GM11168 (cell line): ENCODE measurements at regions not wholly inside any gene's neighbourhood (a gene's known extent, or its start where the extent isn't known, plus 50 kb on each side); places are given as distances from the start of the nearest gene placed in this dataset.
"Not testable (repeated sequence)": the region's sequence is repeated elsewhere in the genome, so short reads cannot be mapped to it uniquely, and the experiment has no call there.

ENCODE experiments used
- in situ Hi-C: fragments of 300-500 bp; cut with MboI; formaldehyde crosslinking; loops from one replicate; pipeline ENCODE4 v1.12.0; 2022; ENCODE audit warnings: low sequenced_read_pairs; ENCODE audit not compliant: unreplicated experiment

DNA sequence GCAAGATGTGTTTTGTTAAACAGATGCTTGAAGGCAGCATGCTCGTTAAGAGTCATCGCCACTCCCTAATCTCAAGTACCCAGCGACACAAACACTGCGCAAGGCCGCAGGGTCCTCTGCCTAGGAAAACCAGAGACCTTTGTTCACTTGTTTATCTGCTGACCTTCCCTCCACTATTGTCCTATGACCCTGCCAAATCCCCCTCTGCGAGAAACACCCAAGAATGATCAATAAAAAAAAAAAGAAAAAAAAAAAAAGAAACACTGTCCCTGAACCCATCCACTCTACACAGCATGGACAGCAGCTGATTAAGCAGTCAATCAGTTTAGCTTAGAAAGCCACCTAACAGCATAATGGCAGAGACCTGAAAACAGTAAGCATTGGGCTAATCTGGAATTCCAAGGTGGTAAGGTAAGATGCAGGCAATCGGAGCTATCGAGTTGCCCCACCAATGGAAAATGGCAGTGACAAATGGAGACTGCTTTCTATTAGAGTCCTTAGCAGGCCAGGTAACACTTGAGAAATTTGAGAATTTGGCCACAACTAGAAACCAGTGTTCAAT lies 89.9 kb upstream of the FOXN3 start:
- in situ Hi-C loops, result not testable (repeated sequence)

GRCh38 chr14:89504602-89505313 lies 87.7 kb upstream of the FOXN3 start:
- in situ Hi-C loops, result no loop called here

- in situ Hi-C loops, result no loop called here
Observed at GRCh38 chr14:89504091-89504490, 87.1 kb upstream of the FOXN3 start.

DNA sequence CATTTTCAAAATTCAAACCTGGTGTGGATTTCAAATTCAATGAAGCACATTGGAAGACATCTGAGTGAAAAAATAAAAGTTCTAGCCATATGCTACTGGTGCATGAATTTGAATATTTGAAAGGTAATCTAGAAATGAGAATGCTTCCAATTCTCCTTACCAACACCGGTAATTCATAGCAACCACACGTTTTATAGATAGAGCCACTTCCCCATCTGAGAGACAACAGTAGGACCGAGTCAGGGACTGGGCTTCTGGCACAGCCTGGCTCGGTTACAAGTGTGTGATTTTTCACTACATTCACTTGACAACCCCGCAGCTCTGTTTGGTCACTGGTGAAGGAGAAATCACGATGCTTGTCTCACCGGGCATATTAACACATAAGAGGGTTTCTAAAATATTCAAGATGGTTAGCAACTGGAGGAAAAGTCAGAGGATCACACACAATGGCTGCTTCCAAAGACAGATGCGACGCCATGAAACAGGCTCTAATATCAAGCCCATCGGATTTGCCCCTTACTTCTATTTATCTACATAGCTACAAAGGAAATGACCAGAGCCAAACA lies 86.5 kb upstream of the FOXN3 start:
- in situ Hi-C loops, result no loop called here

GRCh38 chr14:89502966-89503365 lies 85.9 kb upstream of the FOXN3 start:
- in situ Hi-C loops, result no loop called here

DNA sequence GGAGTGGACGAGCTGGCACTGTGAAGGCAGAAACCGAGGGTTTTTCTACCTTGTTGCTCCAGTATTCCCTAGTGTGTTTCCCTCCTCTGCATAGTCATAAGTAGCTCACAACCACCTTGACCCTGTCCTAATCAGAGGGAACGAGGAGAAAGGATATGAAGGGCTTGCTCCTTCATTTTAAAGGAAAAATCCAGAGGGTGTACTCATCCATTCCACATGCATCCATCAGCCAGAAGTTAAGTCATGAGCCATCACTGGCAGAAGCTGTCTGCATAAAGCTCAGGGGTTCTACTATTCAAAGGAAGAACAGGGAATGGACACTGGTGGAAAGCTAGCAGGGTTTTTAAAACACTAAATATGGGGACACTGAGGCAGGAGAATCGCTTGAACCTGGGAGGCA lies 84.3 kb upstream of the FOXN3 start:
- in situ Hi-C loops, result no loop called here

- in situ Hi-C loops, result no loop called here
Observed at GRCh38 chr14:89500303-89500702, 83.3 kb upstream of the FOXN3 start.

DNA sequence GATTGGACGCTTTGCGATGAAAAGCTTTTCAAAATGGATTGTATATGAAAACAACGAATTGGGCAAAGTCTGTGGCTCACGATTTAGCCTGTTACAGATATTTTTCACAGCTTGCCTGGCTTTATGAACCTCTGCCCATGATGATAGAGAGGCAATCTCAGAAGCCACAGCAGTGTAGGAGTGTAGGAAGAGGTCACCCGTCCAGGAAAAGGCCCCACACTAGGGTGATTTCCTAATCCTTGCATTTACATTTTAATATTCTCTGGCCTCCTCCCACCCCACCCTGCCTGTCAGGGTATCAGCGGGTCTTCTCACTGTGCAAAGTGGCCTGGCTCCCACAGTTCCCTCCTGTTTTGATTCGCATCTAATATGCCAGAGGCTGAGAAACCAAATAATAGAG lies 81.8 kb upstream of the FOXN3 start:
- in situ Hi-C loops, result no loop called here

DNA sequence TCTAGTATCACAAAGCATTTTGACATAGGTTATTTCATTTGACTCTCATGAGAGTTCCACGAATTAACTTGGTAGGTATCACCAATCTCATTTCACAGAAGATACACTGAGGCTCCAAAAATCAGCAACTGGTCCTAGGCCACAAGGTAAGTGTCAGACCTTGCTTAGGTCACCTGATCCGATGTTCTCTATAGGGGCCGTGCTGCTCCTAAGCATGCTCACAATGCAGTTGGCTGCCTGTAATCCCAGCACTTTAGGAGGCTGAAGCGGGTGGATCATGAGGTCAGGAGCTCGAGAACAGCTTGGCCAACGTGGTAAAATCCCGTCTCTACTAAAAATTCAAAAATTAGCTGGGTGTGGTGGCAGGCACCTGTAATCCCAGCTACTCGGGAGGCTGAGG lies 78.7 kb upstream of the FOXN3 start:
- in situ Hi-C loops, result no loop called here

DNA sequence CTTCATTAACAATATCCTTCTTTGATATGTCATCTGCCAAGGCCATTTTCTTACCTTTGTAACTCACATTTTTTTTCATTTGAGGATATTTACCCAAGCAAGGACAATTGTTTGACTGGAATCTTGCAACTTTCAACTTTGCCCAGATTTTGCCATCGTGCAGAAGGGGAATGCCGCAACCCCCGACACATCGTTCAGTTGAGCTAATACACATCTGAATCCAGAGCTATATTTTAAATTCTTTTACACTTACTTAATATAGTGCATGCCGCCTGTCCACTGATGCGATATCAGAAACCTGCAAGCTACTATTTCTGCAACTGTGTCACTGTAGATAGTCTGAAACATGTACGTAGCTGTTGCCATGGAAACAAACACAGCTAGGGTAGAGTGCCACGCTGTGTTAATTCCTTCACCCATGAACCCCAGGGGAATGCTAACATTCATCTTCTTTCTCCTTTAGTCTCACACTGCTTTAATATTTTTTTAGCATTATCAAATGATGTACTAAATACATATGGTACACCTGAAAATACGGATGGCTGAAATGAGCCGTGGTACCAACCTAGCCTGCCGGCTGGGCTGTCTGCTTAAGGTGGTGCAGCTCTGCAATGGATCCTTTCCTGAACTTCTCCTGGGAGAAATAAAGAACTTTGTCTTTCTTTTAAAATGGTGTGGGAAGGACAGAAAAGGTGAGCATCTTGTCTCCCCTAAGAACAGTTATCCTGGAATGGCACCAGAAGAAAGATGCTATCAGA lies 77.0 kb upstream of the FOXN3 start:
- in situ Hi-C loops, result no loop called here

GRCh38 chr14:89493406-89493805 lies 76.4 kb upstream of the FOXN3 start:
- in situ Hi-C loops, result no loop called here

DNA sequence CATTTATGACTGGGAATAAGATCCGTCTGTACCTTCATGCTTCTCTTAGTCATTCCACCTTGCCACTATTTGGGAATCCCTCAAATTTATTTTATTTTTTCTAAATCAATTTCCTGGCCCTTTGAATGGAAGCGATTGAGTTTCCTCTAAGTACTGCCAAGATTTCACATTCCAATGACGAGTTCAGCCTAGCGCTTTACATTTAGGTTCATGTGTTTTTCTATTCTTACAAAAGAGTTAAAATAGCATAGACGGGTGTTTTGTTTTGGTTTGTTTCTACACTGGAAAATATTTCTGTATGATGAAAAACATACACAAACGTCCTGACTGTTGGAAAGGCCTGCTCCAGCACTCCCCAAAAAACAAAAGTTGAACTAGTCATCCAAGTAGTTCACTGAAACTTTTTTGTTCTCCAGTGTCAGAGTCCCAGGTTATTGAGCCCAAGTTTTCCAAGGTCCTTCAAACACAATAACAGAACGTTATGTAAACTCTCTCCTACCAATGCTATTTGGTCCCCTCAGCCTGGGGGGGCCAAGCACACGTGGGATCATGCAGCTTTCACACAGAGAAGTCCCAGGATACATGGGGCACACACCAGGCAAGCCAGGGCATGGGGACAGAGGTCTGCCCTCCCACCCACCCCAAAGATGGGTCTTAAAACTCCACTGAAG lies 74.8 kb upstream of the FOXN3 start:
- in situ Hi-C loops, result no loop called here

DNA sequence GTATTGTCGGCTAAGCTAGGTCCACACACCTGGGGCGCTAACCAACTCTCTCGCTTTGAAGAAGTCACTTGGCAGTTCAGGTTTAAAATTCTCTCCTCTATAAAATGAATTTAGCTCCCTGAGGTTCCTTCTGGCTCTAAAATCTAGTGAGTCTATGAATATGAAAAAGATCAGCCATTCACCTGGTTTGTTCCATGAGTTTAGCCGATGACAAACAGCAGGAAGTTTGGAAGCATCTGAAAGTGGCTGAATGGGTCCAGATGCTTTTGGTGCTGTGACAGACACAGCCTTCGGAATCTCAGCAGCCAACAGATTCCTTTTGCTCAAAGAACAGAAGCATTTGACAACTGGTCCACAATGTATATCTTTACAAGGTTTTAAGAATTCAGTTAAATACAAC lies 73.4 kb upstream of the FOXN3 start:
- in situ Hi-C loops, result no loop called here

- in situ Hi-C loops, result no loop called here
Observed at GRCh38 chr14:89489761-89490437, 72.9 kb upstream of the FOXN3 start.

DNA sequence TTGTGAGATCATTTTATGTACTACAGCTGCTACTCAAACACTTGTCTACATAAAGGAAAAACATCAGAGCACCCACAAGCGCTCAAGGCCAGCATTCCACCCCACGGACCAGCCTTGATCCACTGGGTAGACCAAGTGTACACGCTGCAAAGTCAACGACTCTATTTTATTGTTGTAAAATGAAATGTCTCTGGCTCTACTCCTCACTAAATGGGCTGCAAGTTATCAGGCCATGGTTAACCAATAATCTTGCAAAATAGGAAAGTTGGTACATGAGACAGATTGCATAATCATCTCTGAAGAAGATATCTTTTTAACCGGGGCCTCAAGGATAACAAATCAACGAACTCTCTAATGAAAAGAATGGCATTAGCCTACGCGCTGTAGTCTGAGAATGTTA lies 69.9 kb upstream of the FOXN3 start:
- in situ Hi-C loops, result no loop called here

- in situ Hi-C loops, result no loop called here
Observed at GRCh38 chr14:89486505-89486904, 69.5 kb upstream of the FOXN3 start.

DNA sequence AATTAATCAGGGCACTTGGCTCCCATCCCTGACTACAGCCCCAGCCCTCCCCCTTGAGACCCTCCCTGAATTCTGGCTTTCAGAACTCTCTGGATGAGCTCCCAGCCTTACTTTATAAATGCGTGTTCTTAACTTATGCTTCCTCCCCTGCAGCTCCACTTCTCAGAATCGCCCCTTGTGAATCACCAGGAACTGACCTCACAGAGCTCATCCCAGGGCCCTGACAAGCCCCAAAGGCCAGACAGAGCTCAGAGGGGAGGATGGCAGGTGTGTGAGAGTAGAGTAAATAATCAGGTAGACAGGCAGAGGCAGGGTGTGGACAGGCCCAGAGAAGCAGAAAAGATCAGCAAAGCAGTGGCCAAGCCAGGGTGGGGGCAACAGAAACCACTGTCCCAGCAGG lies 68.2 kb upstream of the FOXN3 start:
- in situ Hi-C loops, result no loop called here

DNA sequence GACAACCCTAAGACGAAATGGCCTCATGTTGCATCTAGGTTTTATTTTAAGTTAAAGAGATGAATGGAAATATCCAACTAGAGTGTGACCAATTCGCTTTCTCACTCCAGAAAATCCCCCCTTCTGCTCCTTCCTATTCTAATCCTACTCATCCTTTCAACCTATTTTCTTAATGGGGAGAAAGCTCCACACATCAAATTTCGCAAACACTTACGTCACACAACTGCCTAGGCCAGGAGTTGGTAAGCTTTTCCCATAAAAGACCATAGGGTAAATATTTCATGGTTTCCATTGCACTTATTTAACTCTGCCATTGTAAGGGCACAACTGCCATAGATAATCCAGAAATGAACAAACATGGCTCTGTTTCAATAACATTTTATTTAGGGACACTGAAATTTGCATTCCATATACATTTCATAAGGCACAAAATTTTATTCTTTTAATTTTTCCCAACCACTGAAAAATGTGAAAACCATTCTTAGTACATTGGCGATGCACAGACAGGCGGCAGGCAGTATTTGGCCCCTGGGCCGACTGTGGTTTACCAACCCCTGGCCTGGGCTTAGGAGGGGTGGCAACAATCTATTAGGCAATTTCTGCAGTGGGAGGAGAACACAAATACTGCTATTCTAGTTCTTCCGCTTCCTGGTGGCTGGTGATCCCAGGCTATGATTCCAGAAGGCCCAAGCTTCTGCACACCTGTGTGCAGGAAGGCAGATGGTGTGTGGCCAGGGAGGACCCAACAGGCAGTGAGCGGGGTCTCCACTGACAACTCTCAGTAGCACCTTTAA lies 67.2 kb upstream of the FOXN3 start:
- in situ Hi-C loops, result no loop called here

DNA sequence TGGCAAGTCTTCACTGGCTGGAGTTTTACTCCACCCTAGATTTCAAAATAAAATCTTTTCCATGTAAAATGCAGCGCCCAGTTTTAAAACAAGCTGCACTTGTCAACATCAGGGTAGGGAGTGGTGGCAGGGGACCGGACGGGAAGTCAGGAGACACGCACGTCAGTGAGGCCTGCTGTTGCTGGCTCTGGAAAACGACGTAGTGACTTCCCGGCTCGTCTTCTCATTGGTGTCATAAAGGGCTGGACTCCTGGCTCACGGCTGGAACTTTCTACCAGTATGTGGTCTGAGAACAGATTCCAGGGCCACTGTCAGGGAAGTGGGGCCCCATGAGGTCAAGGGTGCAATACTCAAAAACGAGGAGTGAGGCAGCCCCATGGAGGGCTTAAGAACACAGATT lies 64.2 kb upstream of the FOXN3 start:
- in situ Hi-C loops, result no loop called here
